ENCODE measurements at regions not wholly inside any gene's neighbourhood (a gene's known extent, or its start where the extent isn't known, plus 50 kb on each side); places are given as distances from the start of the nearest gene placed in this dataset.

DNA sequence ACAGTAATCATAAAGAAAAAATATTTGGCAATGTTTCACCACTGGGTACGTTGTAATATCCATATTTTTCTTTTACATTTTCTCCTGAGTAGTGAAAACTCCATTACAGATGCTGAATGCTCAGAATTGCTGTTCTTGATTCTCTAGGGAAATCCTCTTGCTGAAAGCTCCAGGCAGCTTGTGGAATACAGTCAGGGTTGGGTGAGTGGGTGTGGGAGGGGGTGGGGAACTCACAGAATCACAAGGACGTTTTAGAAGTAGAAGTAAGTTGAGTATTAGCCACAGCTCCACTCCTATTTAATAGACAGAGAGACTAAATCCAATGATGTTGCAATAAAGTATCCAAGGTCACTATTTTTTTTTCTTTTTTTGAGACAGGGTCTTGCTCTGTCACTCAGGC is 1270.9 kb downstream of the TYW1 start:
- POLR2A ChIA-PET (ENCODE audit: low non-redundant PET), result no interaction called here

DNA sequence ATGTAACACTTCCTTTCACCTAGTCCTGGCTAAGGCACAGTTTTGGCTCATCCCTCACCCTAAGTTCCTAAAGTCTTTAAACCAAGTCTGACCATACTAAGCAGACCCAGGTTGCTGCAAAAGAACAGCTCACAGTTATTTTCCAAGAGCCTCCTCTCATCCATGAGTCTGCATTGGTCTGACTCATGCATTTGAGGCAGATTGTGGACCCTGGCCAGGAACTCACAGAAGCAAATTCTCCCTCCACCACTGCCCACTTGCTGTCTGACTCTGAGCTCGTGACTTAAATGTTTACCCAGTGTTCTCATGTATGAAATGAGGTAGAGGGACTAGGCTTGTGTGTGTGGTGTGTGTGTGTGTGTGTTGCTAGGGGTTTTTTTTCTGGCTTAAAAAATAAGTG is 1272.8 kb downstream of the TYW1 start:
- CTCF ChIA-PET, result no interaction called here
- no peaks in the 10 kb centered on the region for H3K36me3 ChIP-seq (ENCODE audit: insufficient read depth, low read length, poor library complexity, severe bottlenecking)
- POLR2A ChIA-PET (ENCODE audit: low non-redundant PET), result no interaction called here
- no peak for TF ChIP-seq EZH2 (IDR thresholded peaks at IDR 0.05; ENCODE audit: borderline replicate concordance, low read depth, low read length, poor library complexity, severe bottlenecking)
- TF ChIP-seq, protein P1, sequence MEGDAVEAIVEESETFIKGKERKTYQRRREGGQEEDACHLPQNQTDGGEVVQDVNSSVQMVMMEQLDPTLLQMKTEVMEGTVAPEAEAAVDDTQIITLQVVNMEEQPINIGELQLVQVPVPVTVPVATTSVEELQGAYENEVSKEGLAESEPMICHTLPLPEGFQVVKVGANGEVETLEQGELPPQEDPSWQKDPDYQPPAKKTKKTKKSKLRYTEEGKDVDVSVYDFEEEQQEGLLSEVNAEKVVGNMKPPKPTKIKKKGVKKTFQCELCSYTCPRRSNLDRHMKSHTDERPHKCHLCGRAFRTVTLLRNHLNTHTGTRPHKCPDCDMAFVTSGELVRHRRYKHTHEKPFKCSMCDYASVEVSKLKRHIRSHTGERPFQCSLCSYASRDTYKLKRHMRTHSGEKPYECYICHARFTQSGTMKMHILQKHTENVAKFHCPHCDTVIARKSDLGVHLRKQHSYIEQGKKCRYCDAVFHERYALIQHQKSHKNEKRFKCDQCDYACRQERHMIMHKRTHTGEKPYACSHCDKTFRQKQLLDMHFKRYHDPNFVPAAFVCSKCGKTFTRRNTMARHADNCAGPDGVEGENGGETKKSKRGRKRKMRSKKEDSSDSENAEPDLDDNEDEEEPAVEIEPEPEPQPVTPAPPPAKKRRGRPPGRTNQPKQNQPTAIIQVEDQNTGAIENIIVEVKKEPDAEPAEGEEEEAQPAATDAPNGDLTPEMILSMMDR (conservative IDR thresholded peaks at IDR 0.05; ENCODE audit: low read depth, low read length), result no peak
- H3K4me3 ChIP-seq (ENCODE audit: low read depth, low read length, poor library complexity, severe bottlenecking), result no peak overlapping the region
- H3K9me3 ChIP-seq (ENCODE audit: low read depth, low read length, poor library complexity, severe bottlenecking), result peaks cover 16% of the 10 kb centered on the region
- no peaks in the 10 kb centered on the region for H3K27me3 ChIP-seq (replicated peaks; ENCODE audit: insufficient read depth, low read depth, low read length, poor library complexity)
- no peaks in the 10 kb centered on the region for H3K4me1 ChIP-seq (ENCODE audit: insufficient read depth, low read length, poor library complexity, severe bottlenecking)
- BruUV-seq (replicated peaks), result no TSS peak
- no peak overlapping the region for H3K27ac ChIP-seq (ENCODE audit: low read depth, low read length, poor library complexity, severe bottlenecking)
- intact Hi-C loops (cut with micrococcal nuclease; ENCODE audit: unreplicated experiment), result no loop called here
- DNase-seq (ENCODE audit: low spot score), result no peak

More for the DNA sequence above, 1270.9 kb downstream of the TYW1 start:
- TF ChIP-seq, protein P1 (conservative IDR thresholded peaks at IDR 0.05; ENCODE audit: low read depth, low read length), result no peak
- no peak for TF ChIP-seq EZH2 (IDR thresholded peaks at IDR 0.05; ENCODE audit: borderline replicate concordance, low read depth, low read length, poor library complexity, severe bottlenecking)
- Histone ChIP-seq H3K9me3 (ENCODE audit: low read depth, low read length, poor library complexity, severe bottlenecking) (peaks cover 16% of the 10 kb centered on the region), H3K36me3 (ENCODE audit: insufficient read depth, low read length, poor library complexity, severe bottlenecking) (no peaks in the 10 kb centered on the region), H3K4me1 (ENCODE audit: insufficient read depth, low read length, poor library complexity, severe bottlenecking) (no peaks in the 10 kb centered on the region), H3K4me3 (ENCODE audit: low read depth, low read length, poor library complexity, severe bottlenecking) (no peak overlapping the region), H3K27me3 (replicated peaks; ENCODE audit: insufficient read depth, low read depth, low read length, poor library complexity) (no peaks in the 10 kb centered on the region), H3K27ac (ENCODE audit: low read depth, low read length, poor library complexity, severe bottlenecking) (no peak overlapping the region)
- BruUV-seq (replicated peaks), result no TSS peak
- intact Hi-C loops (cut with micrococcal nuclease; ENCODE audit: unreplicated experiment), result no loop called here
- CTCF ChIA-PET, result no interaction called here
- no peak for DNase-seq (ENCODE audit: low spot score)

DNA sequence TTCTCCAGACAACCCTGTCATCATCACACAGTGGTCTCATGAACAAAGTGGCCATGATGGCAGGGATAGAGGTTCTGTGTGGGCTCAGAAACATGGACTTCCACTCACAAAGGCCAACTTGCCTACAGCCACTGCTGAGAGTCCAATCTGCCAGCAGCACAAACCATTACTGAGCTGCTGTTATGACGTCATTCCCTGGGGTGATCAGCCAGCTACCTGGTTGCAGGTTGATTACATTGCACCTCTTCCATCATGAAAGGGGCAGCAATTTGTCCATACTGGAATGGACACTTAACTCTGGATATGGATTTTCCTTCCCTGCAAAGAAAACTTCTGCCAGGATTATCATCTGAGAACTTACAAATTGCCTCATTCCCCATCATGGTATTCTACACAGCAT is 1275.9 kb downstream of the TYW1 start:
- no peak overlapping the region for H3K4me3 ChIP-seq (ENCODE audit: low read depth, low read length, poor library complexity, severe bottlenecking)
- no peaks in the 10 kb centered on the region for H3K9me3 ChIP-seq (ENCODE audit: low read depth, low read length, poor library complexity, severe bottlenecking)
- TF ChIP-seq, protein P1 (conservative IDR thresholded peaks at IDR 0.05; ENCODE audit: low read depth, low read length), result no peak
- H3K4me1 ChIP-seq (ENCODE audit: insufficient read depth, low read length, poor library complexity, severe bottlenecking), result no peaks in the 10 kb centered on the region
- ChIA-PET POLR2A (ENCODE audit: low non-redundant PET) (no interaction called here), CTCF (no interaction called here)
- DNase-seq (ENCODE audit: low spot score), result no peak
- intact Hi-C loops (cut with micrococcal nuclease; ENCODE audit: unreplicated experiment), result no loop called here
- H3K36me3 ChIP-seq (ENCODE audit: insufficient read depth, low read length, poor library complexity, severe bottlenecking), result no peaks in the 10 kb centered on the region
- no peak overlapping the region for H3K27ac ChIP-seq (ENCODE audit: low read depth, low read length, poor library complexity, severe bottlenecking)
- BruUV-seq (replicated peaks), result no TSS peak
- no peaks in the 10 kb centered on the region for H3K27me3 ChIP-seq (replicated peaks; ENCODE audit: insufficient read depth, low read depth, low read length, poor library complexity)

Measured in A673 (cell line).